Uterus (tissue), 3 donors: ENCODE measurements at regions not wholly inside any gene's neighbourhood (a gene's known extent, or its start where the extent isn't known, plus 50 kb on each side); places are given as distances from the start of the nearest gene placed in this dataset.

Source experiments
- DNase-seq, 2 donors: peaks; one replicate each; pipeline ENCODE4 v3.0.0-alpha.2; 2019 to 2020
- H3K27ac ChIP-seq, 2 donors: fragments of 200-600 bp; sonication (generic); 1 replicate in 1 of 2; 2 replicates in 1 of 2; pipeline ENCODE4 v1.5.1; 2016 to 2018
- H3K27me3 ChIP-seq, 2 donors: fragments of 200-600 bp; sonication (generic); one replicate each; pipeline ENCODE4 v1.5.1; 2018 to 2019; ENCODE audit warnings: control low read depth in 1 of 2
- H3K36me3 ChIP-seq, 2 donors: fragments of 200-600 bp; sonication (generic); one replicate each; pipeline ENCODE4 v1.5.1; 2019; ENCODE audit warnings: control low read depth in 1 of 2
- H3K4me1 ChIP-seq, 2 donors: fragments of 200-600 bp; sonication (generic); one replicate each; pipeline ENCODE4 v1.5.1; 2018 to 2019; ENCODE audit warnings: control low read depth in 1 of 2
- H3K4me3 ChIP-seq, 2 donors: fragments of 200-600 bp; sonication (generic); 1 replicate in 1 of 2; 2 replicates in 1 of 2; pipeline ENCODE4 v1.5.1; 2018 to 2019; ENCODE audit warnings: mild to moderate bottlenecking in 1 of 2
- H3K9me3 ChIP-seq, 2 donors: fragments of 200-600 bp; sonication (generic); one replicate each; pipeline ENCODE4 v1.5.1; 2019; ENCODE audit warnings: control low read depth in 1 of 2
- POLR2A ChIP-seq, 2 donors: fragments of 450-650 bp; IDR thresholded peaks; one replicate each; pipeline ENCODE4 v1.6.1; 2016; ENCODE audit warnings: antibody characterized with exemption in 2 of 2, mild to moderate bottlenecking in 1 of 2, moderate library complexity in 1 of 2
- intact Hi-C: fragments of 100-400 bp; cut with DNase I; formaldehyde crosslinking; loops from one replicate; pipeline ENCODE4 v1.15.1; 2023; ENCODE audit warnings: low total_unique reads
- TF ChIP-seq, protein P1 (sequence below), 4 experiments: fragments of 200-600 bp in 2 of 4; fragments of 450-650 bp in 2 of 4; sonication (generic) in 2 of 4; IDR thresholded peaks; one replicate each; pipeline ENCODE4 v1.5.1; 2016 to 2019; ENCODE audit warnings: antibody characterized with exemption in 4 of 4, mild to moderate bottlenecking in 2 of 4, moderate library complexity in 1 of 4
- donor health status: DM: yes; HTN: yes; CAD: no.

- H3K9me3 ChIP-seq, result no peaks in the 10 kb centered on the region
- no peaks in the 10 kb centered on the region for H3K27me3 ChIP-seq
- no peak overlapping the region for H3K4me3 ChIP-seq
- intact Hi-C loops, result no loop called here
- TF ChIP-seq, protein P1, sequence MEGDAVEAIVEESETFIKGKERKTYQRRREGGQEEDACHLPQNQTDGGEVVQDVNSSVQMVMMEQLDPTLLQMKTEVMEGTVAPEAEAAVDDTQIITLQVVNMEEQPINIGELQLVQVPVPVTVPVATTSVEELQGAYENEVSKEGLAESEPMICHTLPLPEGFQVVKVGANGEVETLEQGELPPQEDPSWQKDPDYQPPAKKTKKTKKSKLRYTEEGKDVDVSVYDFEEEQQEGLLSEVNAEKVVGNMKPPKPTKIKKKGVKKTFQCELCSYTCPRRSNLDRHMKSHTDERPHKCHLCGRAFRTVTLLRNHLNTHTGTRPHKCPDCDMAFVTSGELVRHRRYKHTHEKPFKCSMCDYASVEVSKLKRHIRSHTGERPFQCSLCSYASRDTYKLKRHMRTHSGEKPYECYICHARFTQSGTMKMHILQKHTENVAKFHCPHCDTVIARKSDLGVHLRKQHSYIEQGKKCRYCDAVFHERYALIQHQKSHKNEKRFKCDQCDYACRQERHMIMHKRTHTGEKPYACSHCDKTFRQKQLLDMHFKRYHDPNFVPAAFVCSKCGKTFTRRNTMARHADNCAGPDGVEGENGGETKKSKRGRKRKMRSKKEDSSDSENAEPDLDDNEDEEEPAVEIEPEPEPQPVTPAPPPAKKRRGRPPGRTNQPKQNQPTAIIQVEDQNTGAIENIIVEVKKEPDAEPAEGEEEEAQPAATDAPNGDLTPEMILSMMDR (IDR thresholded peaks at IDR 0.05), result no peak
- no peak for TF ChIP-seq POLR2A (IDR thresholded peaks at IDR 0.05)
- H3K27ac ChIP-seq, result no peak overlapping the region
- no peaks in the 10 kb centered on the region for H3K36me3 ChIP-seq
- no peak for DNase-seq
- H3K4me1 ChIP-seq, result no peaks in the 10 kb centered on the region
These were observed 157.3 kb upstream of the SMARCA2 start for GRCh38 chr9:1857808-1858207.

GRCh38 chr9:1869843-1870242, 145.3 kb upstream of the SMARCA2 start:
- no peak for DNase-seq
- Histone ChIP-seq H3K36me3 (no peaks in the 10 kb centered on the region), H3K27ac (no peak overlapping the region), H3K4me3 (no peak overlapping the region), H3K4me1 (no peaks in the 10 kb centered on the region), H3K27me3 (no peaks in the 10 kb centered on the region), H3K9me3 (no peaks in the 10 kb centered on the region)
- TF ChIP-seq POLR2A (IDR thresholded peaks at IDR 0.05), result no peak
- TF ChIP-seq, protein P1 (IDR thresholded peaks at IDR 0.05), result no peak
- intact Hi-C loops, result no loop called here

GRCh38 chr9:1870915-1871314, 144.2 kb upstream of the SMARCA2 start:
- TF ChIP-seq, protein P1 (IDR thresholded peaks at IDR 0.05), result no peak
- TF ChIP-seq POLR2A (IDR thresholded peaks at IDR 0.05), result no peak
- intact Hi-C loops, result no loop called here
- Histone ChIP-seq H3K4me3 (no peak overlapping the region), H3K9me3 (no peaks in the 10 kb centered on the region), H3K4me1 (no peaks in the 10 kb centered on the region), H3K27ac (no peak overlapping the region), H3K36me3 (no peaks in the 10 kb centered on the region), H3K27me3 (no peaks in the 10 kb centered on the region)
- DNase-seq, result no peak

GRCh38 chr9:1871626-1872419, 143.3 kb upstream of the SMARCA2 start:
- Histone ChIP-seq H3K4me1 (no peaks in the 10 kb centered on the region), H3K27ac (no peak overlapping the region), H3K36me3 (no peaks in the 10 kb centered on the region), H3K9me3 (no peaks in the 10 kb centered on the region), H3K4me3 (no peak overlapping the region), H3K27me3 (no peaks in the 10 kb centered on the region)
- TF ChIP-seq, protein P1 (IDR thresholded peaks at IDR 0.05), result no peak
- TF ChIP-seq POLR2A (IDR thresholded peaks at IDR 0.05), result no peak
- DNase-seq, result no peak
- intact Hi-C loops, result no loop called here

GRCh38 chr9:1875251-1875851, 139.8 kb upstream of the SMARCA2 start:
- Histone ChIP-seq H3K27me3 (no peaks in the 10 kb centered on the region), H3K4me1 (no peaks in the 10 kb centered on the region), H3K4me3 (no peak overlapping the region), H3K9me3 (no peaks in the 10 kb centered on the region), H3K27ac (no peak overlapping the region), H3K36me3 (no peaks in the 10 kb centered on the region)
- no peak for TF ChIP-seq POLR2A (IDR thresholded peaks at IDR 0.05)
- TF ChIP-seq, protein P1 (IDR thresholded peaks at IDR 0.05), result no peak
- intact Hi-C loops, result no loop called here
- DNase-seq, result no peak
